GM12878 (cell line): ENCODE measurements at regions not wholly inside any gene's neighbourhood (a gene's known extent, or its start where the extent isn't known, plus 50 kb on each side); places are given as distances from the start of the nearest gene placed in this dataset.

ENCODE experiments used
- ATAC-seq: fragments of 200-7000 bp; cut with Tn5 transposase; 3 replicates; pipeline ENCODE4 v1.9.1; 2020; ENCODE audit warnings: mild to moderate bottlenecking, moderate library complexity
- BruUV-seq: library from RNA; stranded (reverse); fragments of 400-500 nt; replicated peaks from 2 replicates; lab custom pipeline; 2021; lab: Mats Ljungman, UMichigan
- CTCF ChIA-PET: fragments of 300-600 bp; sonication (Branson Sonifier 250); formaldehyde crosslinking; extraction: SDS; loops from one replicate; lab custom pipeline; 2021; ENCODE audit warnings: inconsistent platforms; lab: Yijun Ruan, JAX
- POLR2A ChIA-PET: fragments of 350-600 bp; formaldehyde crosslinking; extraction: SDS; loops from one replicate; lab custom pipeline; 2021; ENCODE audit warnings: inconsistent platforms; lab: Charles Lee
- RAD21 ChIA-PET: fragments of 300-600 bp; sonication (Branson Sonifier 250); formaldehyde crosslinking; loops from one replicate; lab custom pipeline; 2023; ENCODE audit warnings: antibody characterized with exemption; ENCODE audit not compliant: unreplicated experiment; lab: Charles Lee
- SMC1A ChIA-PET: fragments of 300-600 bp; sonication (Branson Sonifier 250); formaldehyde crosslinking; loops from one replicate; lab custom pipeline; 2023; ENCODE audit not compliant: unreplicated experiment, uncharacterized antibody; lab: Charles Lee
- DNase-seq: peaks from one replicate; pipeline ENCODE4 v3.0.0-alpha.2; 2011; ENCODE audit warnings: low read depth, low spot score
- FAIRE-seq: peaks from 3 replicates; lab custom pipeline; 2011; peaks lifted over from hg19 to GRCh38; lab: Jason Lieb, UNC
- H2AFZ ChIP-seq: 2 replicates; pipeline ENCODE4 v1.6.0; 2011; ENCODE audit warnings: low read depth, low read length, control low read depth; ENCODE audit not compliant: control insufficient read depth
- H3K27ac ChIP-seq: 2 replicates; pipeline ENCODE4 v1.5.1; 2011; ENCODE audit warnings: control low read depth; ENCODE audit not compliant: control insufficient read depth, insufficient read depth
- H3K27me3 ChIP-seq, 2 experiments: replicated peaks in 1 of 2; 2 replicates each; pipeline versions ENCODE4 v1.6.0 to v1.6.1; 2011; ENCODE audit warnings: low read length in 1 of 2; ENCODE audit not compliant: control insufficient read depth in 2 of 2, insufficient read depth in 2 of 2
- H3K36me3 ChIP-seq, 2 experiments: 2 replicates each; pipeline ENCODE4 v1.5.1; 2011; ENCODE audit warnings: low read length in 1 of 2; ENCODE audit not compliant: control insufficient read depth in 2 of 2, insufficient read depth in 2 of 2
- H3K4me1 ChIP-seq: 2 replicates; pipeline ENCODE4 v1.6.1; 2011; ENCODE audit warnings: mild to moderate bottlenecking, low read length, moderate library complexity, mixed read lengths; ENCODE audit not compliant: control insufficient read depth, insufficient read depth
- H3K4me2 ChIP-seq: 2 replicates; pipeline ENCODE4 v1.6.0; 2011; ENCODE audit warnings: control low read depth; ENCODE audit not compliant: control insufficient read depth, insufficient read depth
- H3K4me3 ChIP-seq: fragments of 200-600 bp; sonication (generic); 2 replicates; pipeline ENCODE4 v1.5.1; 2016
- H3K79me2 ChIP-seq: 2 replicates; pipeline ENCODE4 v1.6.0; 2011; ENCODE audit warnings: low read length; ENCODE audit not compliant: control insufficient read depth, insufficient read depth
- H3K9ac ChIP-seq: 2 replicates; pipeline ENCODE4 v1.8.0; 2011; ENCODE audit warnings: low read length, control low read depth, mixed read lengths; ENCODE audit not compliant: control insufficient read depth, insufficient read depth
- H3K9me3 ChIP-seq: replicated peaks from 3 replicates; pipeline ENCODE4 v1.5.1; 2011; ENCODE audit warnings: mild to moderate bottlenecking, low read length; ENCODE audit not compliant: control insufficient read depth, insufficient read depth
- H4K20me1 ChIP-seq: 2 replicates; pipeline ENCODE4 v1.6.0; 2011; ENCODE audit not compliant: control insufficient read depth, insufficient read depth
- ATF7 ChIP-seq: fragments of 450-650 bp; IDR thresholded peaks from 2 replicates; pipeline ENCODE4 v1.6.1; 2016; ENCODE audit warnings: low read depth, mild to moderate bottlenecking
- BMI1 ChIP-seq: fragments of 450-650 bp; IDR thresholded peaks from 2 replicates; pipeline ENCODE4 v1.6.1; 2016; ENCODE audit warnings: mild to moderate bottlenecking, moderate library complexity, borderline replicate concordance
- E2F8 ChIP-seq: fragments of 450-650 bp; IDR thresholded peaks from 2 replicates; pipeline ENCODE4 v1.6.1; 2018; ENCODE audit warnings: mild to moderate bottlenecking, low read depth, moderate library complexity; ENCODE audit not compliant: partially characterized antibody
- FOXK2 ChIP-seq: fragments of 450-650 bp; IDR thresholded peaks from 2 replicates; pipeline ENCODE4 v1.6.1; 2017; ENCODE audit warnings: mild to moderate bottlenecking, moderate library complexity
- IKZF1 ChIP-seq: fragments of 450-650 bp; conservative IDR thresholded peaks from 2 replicates; pipeline ENCODE4 v1.6.1; 2017; ENCODE audit warnings: antibody characterized with exemption, mild to moderate bottlenecking
- MTA2 ChIP-seq: fragments of 450-650 bp; IDR thresholded peaks from 2 replicates; pipeline ENCODE4 v1.6.1; 2016; ENCODE audit warnings: low read depth, mild to moderate bottlenecking, moderate library complexity
- PKNOX1 ChIP-seq: fragments of 450-650 bp; IDR thresholded peaks from 2 replicates; pipeline ENCODE4 v1.6.1; 2016; ENCODE audit warnings: mild to moderate bottlenecking
- RAD21 ChIP-seq: IDR thresholded peaks from 2 replicates; pipeline ENCODE4 v1.6.1; 2011; ENCODE audit warnings: mild to moderate bottlenecking, low read depth, low read length, moderate library complexity; ENCODE audit not compliant: insufficient read depth
- SMARCA5 ChIP-seq: fragments of 450-650 bp; IDR thresholded peaks from 2 replicates; pipeline ENCODE4 v1.6.1; 2017; ENCODE audit warnings: mild to moderate bottlenecking
- TAF1 ChIP-seq: IDR thresholded peaks from 2 replicates; pipeline ENCODE4 v1.6.1; 2011; ENCODE audit warnings: mild to moderate bottlenecking, low read depth, low read length, borderline replicate concordance
- USF1 ChIP-seq: IDR thresholded peaks from 2 replicates; pipeline ENCODE4 v1.6.1; 2011; ENCODE audit warnings: borderline replicate concordance, low read depth, mild to moderate bottlenecking, moderate library complexity, mixed read lengths, low read length; ENCODE audit not compliant: insufficient read depth; ENCODE audit errors: extremely low read length
- ZNF384 ChIP-seq: IDR thresholded peaks from 2 replicates; pipeline ENCODE4 v1.6.1; 2012; ENCODE audit warnings: low read depth, mild to moderate bottlenecking, low read length, improper control_type of control experiment, borderline replicate concordance
- WGBS: methylation state at CpG from one replicate; pipeline ENCODE4 v1.1.6; 2016; ENCODE audit warnings: low lambda C conversion rate; ENCODE audit not compliant: insufficient replicate concordance, insufficient coverage; ENCODE audit errors: missing lambda C conversion rate; 5-methylcytosine and 5-hydroxymethylcytosine counted together
- in situ Hi-C: fragments of 300-500 bp; cut with MboI; formaldehyde crosslinking; loops from 9 replicates; pipeline ENCODE4 v1.14.3; 2018; ENCODE audit warnings: mixed read lengths
- intact Hi-C: fragments of 100-400 bp; cut with micrococcal nuclease; formaldehyde crosslinking; loops from one replicate; pipeline ENCODE4 v1.14.2; 2022; ENCODE audit not compliant: unreplicated experiment
- TF ChIP-seq, protein P1 (sequence below): fragments of 450-650 bp; IDR thresholded peaks from 2 replicates; pipeline ENCODE4 v1.6.1; 2017; ENCODE audit warnings: mild to moderate bottlenecking, moderate library complexity
- TF ChIP-seq, protein P2 (sequence below): IDR thresholded peaks from 2 replicates; pipeline ENCODE4 v1.6.1; 2011; ENCODE audit warnings: low read depth, mild to moderate bottlenecking, low read length, moderate library complexity, borderline replicate concordance; ENCODE audit errors: extremely low read depth

DNA sequence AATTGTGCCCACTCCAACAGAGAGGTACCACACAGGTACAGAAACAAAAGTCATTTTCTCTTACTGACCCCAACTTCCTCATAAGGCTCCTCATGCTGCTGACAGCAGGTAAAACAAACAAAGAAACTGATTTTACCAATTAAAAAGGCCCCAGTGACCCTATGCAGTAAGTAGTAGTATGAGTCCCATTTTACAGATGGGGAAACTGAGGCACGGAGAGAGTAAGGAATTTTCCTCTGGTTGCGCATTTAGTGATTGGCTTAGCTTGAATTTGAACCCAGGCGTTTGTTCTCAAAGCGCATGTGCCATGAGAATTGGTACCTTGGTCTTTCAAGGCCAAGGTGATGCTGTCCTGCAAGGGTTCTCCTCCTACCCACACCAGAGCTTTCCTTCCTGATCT is 66.1 kb upstream of the ZBTB40 start (continued):
- TF ChIP-seq MTA2 = no peak
- no peak for TF ChIP-seq RAD21
- TF ChIP-seq, all 136 proteins: peak for 0

- no peaks in the 10 kb centered on the region for H3K36me3 ChIP-seq
- no peak overlapping the region for H3K27ac ChIP-seq
- no peak for FAIRE-seq
- H3K79me2 ChIP-seq = no peaks in the 10 kb centered on the region
- H3K4me1 ChIP-seq = no peaks in the 10 kb centered on the region
- ChIA-PET POLR2A (no interaction called here), CTCF (interaction anchor here (0.7 to 1.6 kb wide), 2 partner anchors 30 to 104 kb away, joined by 3 read pairs; no protein-coding TSS in a partner anchor), SMC1A (no interaction called here), RAD21 (no interaction called here)
- H3K9ac ChIP-seq = no peak overlapping the region
- intact Hi-C loops = no loop called here
- 3% methylated on average over 3 of the region's 3 CpGs for WGBS
- ATAC-seq = no peak
- BruUV-seq = no TSS peak
- no peaks in the 10 kb centered on the region for H3K9me3 ChIP-seq
- no peak overlapping the region for H2AFZ ChIP-seq
- in situ Hi-C loops = no loop called here
- no peak for DNase-seq
- peaks cover 0 to 2% of the 10 kb centered on the region in 2 experiments; a peak in 2 of 4 replicates for H3K27me3 ChIP-seq
- H4K20me1 ChIP-seq = no peaks in the 10 kb centered on the region
- H3K4me3 ChIP-seq = no peak overlapping the region
- H3K4me2 ChIP-seq = no peak overlapping the region
- TF ChIP-seq E2F8 = no peak
- TF ChIP-seq, protein P1, sequence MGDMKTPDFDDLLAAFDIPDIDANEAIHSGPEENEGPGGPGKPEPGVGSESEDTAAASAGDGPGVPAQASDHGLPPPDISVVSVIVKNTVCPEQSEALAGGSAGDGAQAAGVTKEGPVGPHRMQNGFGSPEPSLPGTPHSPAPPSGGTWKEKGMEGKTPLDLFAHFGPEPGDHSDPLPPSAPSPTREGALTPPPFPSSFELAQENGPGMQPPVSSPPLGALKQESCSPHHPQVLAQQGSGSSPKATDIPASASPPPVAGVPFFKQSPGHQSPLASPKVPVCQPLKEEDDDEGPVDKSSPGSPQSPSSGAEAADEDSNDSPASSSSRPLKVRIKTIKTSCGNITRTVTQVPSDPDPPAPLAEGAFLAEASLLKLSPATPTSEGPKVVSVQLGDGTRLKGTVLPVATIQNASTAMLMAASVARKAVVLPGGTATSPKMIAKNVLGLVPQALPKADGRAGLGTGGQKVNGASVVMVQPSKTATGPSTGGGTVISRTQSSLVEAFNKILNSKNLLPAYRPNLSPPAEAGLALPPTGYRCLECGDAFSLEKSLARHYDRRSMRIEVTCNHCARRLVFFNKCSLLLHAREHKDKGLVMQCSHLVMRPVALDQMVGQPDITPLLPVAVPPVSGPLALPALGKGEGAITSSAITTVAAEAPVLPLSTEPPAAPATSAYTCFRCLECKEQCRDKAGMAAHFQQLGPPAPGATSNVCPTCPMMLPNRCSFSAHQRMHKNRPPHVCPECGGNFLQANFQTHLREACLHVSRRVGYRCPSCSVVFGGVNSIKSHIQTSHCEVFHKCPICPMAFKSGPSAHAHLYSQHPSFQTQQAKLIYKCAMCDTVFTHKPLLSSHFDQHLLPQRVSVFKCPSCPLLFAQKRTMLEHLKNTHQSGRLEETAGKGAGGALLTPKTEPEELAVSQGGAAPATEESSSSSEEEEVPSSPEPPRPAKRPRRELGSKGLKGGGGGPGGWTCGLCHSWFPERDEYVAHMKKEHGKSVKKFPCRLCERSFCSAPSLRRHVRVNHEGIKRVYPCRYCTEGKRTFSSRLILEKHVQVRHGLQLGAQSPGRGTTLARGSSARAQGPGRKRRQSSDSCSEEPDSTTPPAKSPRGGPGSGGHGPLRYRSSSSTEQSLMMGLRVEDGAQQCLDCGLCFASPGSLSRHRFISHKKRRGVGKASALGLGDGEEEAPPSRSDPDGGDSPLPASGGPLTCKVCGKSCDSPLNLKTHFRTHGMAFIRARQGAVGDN = no peak
- TF ChIP-seq IKZF1 = no peak
- no peak for TF ChIP-seq USF1
- TF ChIP-seq BMI1 = no peak
- no peak for TF ChIP-seq FOXK2
- TF ChIP-seq PKNOX1 = no peak
- no peak for TF ChIP-seq TAF1
- no peak for TF ChIP-seq ZNF384
- TF ChIP-seq, protein P2, sequence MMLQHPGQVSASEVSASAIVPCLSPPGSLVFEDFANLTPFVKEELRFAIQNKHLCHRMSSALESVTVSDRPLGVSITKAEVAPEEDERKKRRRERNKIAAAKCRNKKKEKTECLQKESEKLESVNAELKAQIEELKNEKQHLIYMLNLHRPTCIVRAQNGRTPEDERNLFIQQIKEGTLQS = no peak
- TF ChIP-seq SMARCA5 = no peak
- TF ChIP-seq ATF7 = no peak
These were observed 64.9 kb upstream of the ZBTB40 start for GRCh38 chr1:22386774-22387173.
